Astrocyte (in vitro differentiated cells and primary cell): ENCODE measurements at regions not wholly inside any gene's neighbourhood (a gene's known extent, or its start where the extent isn't known, plus 50 kb on each side); places are given as distances from the start of the nearest gene placed in this dataset.

Experiments
- CTCF ChIP-seq: IDR thresholded peaks from 2 replicates; pipeline ENCODE4 v1.5.1; 2011; ENCODE audit warnings: low read depth, mild to moderate bottlenecking, inconsistent platforms, low read length, moderate library complexity; ENCODE audit not compliant: insufficient read depth
- EZH2 ChIP-seq: IDR thresholded peaks from 2 replicates; pipeline ENCODE4 v1.6.1; 2012; ENCODE audit warnings: mild to moderate bottlenecking, low read length, inconsistent platforms; ENCODE audit not compliant: insufficient read depth

GRCh38 chr6:44537306-44538049 lies 150.0 kb downstream of the CDC5L start:
- TF ChIP-seq CTCF (no peak), EZH2 (no peak)
